ENCODE measurements at regions not wholly inside any gene's neighbourhood (a gene's known extent, or its start where the extent isn't known, plus 50 kb on each side); places are given as distances from the start of the nearest gene placed in this dataset.
"Not testable (repeated sequence)": the region's sequence is repeated elsewhere in the genome, so short reads cannot be mapped to it uniquely, and the experiment has no call there.

GRCh38 chr22:11370311-11370710 is 4157.7 kb upstream of the OR11H1 start:
- TF ChIP-seq CTCF, POLR2A (IDR thresholded peaks at IDR 0.05): not testable (repeated sequence)
